ENCODE measurements at regions not wholly inside any gene's neighbourhood (a gene's known extent, or its start where the extent isn't known, plus 50 kb on each side); places are given as distances from the start of the nearest gene placed in this dataset.

DNA sequence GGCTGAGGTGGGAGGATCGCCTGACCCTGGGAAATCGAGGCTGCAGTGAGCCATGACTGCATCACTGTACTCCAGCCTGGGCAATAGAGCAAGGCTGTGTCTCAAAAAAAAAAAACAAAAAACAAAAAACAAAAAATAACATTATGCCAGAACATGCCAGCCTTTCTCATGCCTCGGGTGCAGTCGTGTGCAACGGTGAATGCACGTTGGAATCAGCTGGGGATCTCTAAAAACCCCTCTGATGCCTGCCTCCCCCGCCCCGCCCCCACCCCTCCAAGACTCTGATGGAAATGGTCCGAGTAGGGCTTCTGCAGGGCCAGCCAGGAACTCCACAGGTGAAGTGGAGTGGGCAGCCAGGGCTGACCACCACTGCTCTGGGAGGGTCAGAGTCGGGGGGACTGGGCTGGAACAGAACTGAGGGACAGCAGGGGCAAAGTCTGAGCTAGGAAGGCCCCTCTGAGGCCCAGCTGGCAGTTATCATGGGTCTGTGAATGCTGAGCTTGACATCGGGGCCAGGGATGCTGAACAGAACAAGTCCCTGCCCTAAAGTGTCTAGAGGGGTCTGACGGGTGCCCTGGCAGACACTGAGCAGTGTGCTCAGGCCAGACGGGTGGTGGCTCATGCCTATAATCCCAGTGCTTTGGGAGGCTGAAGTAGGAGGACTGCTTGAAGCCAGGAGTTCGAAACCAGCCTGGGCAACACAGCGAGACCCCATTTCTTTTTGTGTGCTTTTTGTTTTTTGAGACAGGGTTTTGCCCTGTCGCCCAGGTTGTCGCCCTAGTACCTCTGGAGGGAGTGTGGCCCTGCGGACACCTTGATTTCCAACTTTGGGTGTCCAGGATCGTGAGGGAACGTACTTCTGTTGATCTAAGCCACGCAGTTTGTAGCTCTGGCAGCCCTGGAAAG is 193.4 kb upstream of the GSE1 start:
- 81 to 100% (median 91%) methylated on average over 4 to 8 of the region's 21 CpGs; no CpG with 5 or more reads in 5 of the 10 experiments for WGBS, 10 experiments
- Histone ChIP-seq H3K27ac (no peak overlapping the region), H3K4me3 (no peak overlapping the region), H3K4me1 (replicated peaks in 1 of 2) (peaks cover 68 to 69% of the 10 kb centered on the region in 2 donors)
- no peak for ATAC-seq (replicated peaks in 6 of 8)
- in situ Hi-C loops (cut with MboI; ENCODE audit: low pct_unique_long_range_greater_than_20kb in 2 of 9, low sequenced_read_pairs in 9 of 9, unreplicated experiment in 9 of 9): loop anchor here in 1 of 9 experiments (25.0 kb wide), 1 partner anchor 193 kb away; the partner anchor contains the start of gene GSE1

GRCh38 chr16:85420501-85421337 is 192.4 kb upstream of the GSE1 start:
- Histone ChIP-seq H3K27ac (no peak overlapping the region), H3K4me1 (replicated peaks in 1 of 2) (peaks cover 67% of the 10 kb centered on the region in 2 donors), H3K4me3 (no peak overlapping the region)
- peak in 3 of 8 experiments; percentile 12 to 58 (median 22) for ATAC-seq (replicated peaks in 6 of 8)
- in situ Hi-C loops (cut with MboI; ENCODE audit: low pct_unique_long_range_greater_than_20kb in 2 of 9, low sequenced_read_pairs in 9 of 9, unreplicated experiment in 9 of 9): loop anchor here in 1 of 9 experiments (25.0 kb wide), 1 partner anchor 192 kb away; the partner anchor contains the start of gene GSE1
- WGBS, 10 experiments: 27 to 100% (median 88%) methylated on average over 1 to 10 of the region's 42 CpGs; no CpG with 5 or more reads in 4 of the 10 experiments

GRCh38 chr16:85421338-85422195 is 191.6 kb upstream of the GSE1 start:
- peaks cover 59 to 62% of the 10 kb centered on the region in 2 donors for H3K4me1 ChIP-seq (replicated peaks in 1 of 2)
- H3K27ac ChIP-seq: peak overlapping the region; percentile 65 to 84
- in situ Hi-C loops (cut with MboI; ENCODE audit: low pct_unique_long_range_greater_than_20kb in 2 of 9, low sequenced_read_pairs in 9 of 9, unreplicated experiment in 9 of 9): loop anchor here in 1 of 9 experiments (25.0 kb wide), 1 partner anchor 191 kb away; the partner anchor contains the start of gene GSE1
- H3K4me3 ChIP-seq: no peak overlapping the region
- 70 to 100% (median 100%) methylated on average over 1 to 10 of the region's 24 CpGs; no CpG with 5 or more reads in 7 of the 10 experiments for WGBS, 10 experiments
- peak in 2 of 8 experiments; percentile 15 to 16 for ATAC-seq (replicated peaks in 6 of 8)

GRCh38 chr16:85422196-85422631 is 190.9 kb upstream of the GSE1 start:
- Histone ChIP-seq H3K4me3 (no peak overlapping the region), H3K4me1 (replicated peaks in 1 of 2) (peaks cover 52 to 55% of the 10 kb centered on the region in 2 donors), H3K27ac (peak overlapping the region; percentile 65 to 84)
- ATAC-seq (replicated peaks in 6 of 8): peak; percentile 71 to 88 (median 86)
- in situ Hi-C loops (cut with MboI; ENCODE audit: low pct_unique_long_range_greater_than_20kb in 2 of 9, low sequenced_read_pairs in 9 of 9, unreplicated experiment in 9 of 9): loop anchor here in 1 of 9 experiments (25.0 kb wide), 1 partner anchor 190 kb away; the partner anchor contains the start of gene GSE1
- 13% methylated on average over 3 of the region's 16 CpGs; no CpG with 5 or more reads in 9 of the 10 experiments for WGBS, 10 experiments

GRCh38 chr16:85422632-85423550 is 190.2 kb upstream of the GSE1 start:
- no peak for ATAC-seq (replicated peaks in 6 of 8)
- Histone ChIP-seq H3K4me1 (replicated peaks in 1 of 2) (peaks cover 49 to 50% of the 10 kb centered on the region in 2 donors), H3K27ac (peak overlapping the region; percentile 54 to 84), H3K4me3 (no peak overlapping the region)
- in situ Hi-C loops (cut with MboI; ENCODE audit: low pct_unique_long_range_greater_than_20kb in 2 of 9, low sequenced_read_pairs in 9 of 9, unreplicated experiment in 9 of 9): loop anchor here in 1 of 9 experiments (25.0 kb wide), 1 partner anchor 189 kb away; the partner anchor contains the start of gene GSE1
- whole genome bisulfite sequencing, 10 experiments: 27 to 100% (median 58%) methylated on average over 1 to 9 of the region's 23 CpGs; no CpG with 5 or more reads in 5 of the 10 experiments

GRCh38 chr16:85423631-85424030 is 189.5 kb upstream of the GSE1 start:
- in situ Hi-C loops (cut with MboI; ENCODE audit: low pct_unique_long_range_greater_than_20kb in 2 of 9, low sequenced_read_pairs in 9 of 9, unreplicated experiment in 9 of 9): loop anchor here in 1 of 9 experiments (25.0 kb wide), 1 partner anchor 189 kb away; the partner anchor contains the start of gene GSE1
- peak overlapping the region in 1 of 2 donors; percentile 46 for H3K27ac ChIP-seq
- ATAC-seq (replicated peaks in 6 of 8): no peak
- WGBS, 10 experiments: no CpG with 5 or more reads among the region's 11 CpGs
- H3K4me3 ChIP-seq: no peak overlapping the region
- H3K4me1 ChIP-seq (replicated peaks in 1 of 2): peaks cover 49 to 50% of the 10 kb centered on the region in 2 donors

DNA sequence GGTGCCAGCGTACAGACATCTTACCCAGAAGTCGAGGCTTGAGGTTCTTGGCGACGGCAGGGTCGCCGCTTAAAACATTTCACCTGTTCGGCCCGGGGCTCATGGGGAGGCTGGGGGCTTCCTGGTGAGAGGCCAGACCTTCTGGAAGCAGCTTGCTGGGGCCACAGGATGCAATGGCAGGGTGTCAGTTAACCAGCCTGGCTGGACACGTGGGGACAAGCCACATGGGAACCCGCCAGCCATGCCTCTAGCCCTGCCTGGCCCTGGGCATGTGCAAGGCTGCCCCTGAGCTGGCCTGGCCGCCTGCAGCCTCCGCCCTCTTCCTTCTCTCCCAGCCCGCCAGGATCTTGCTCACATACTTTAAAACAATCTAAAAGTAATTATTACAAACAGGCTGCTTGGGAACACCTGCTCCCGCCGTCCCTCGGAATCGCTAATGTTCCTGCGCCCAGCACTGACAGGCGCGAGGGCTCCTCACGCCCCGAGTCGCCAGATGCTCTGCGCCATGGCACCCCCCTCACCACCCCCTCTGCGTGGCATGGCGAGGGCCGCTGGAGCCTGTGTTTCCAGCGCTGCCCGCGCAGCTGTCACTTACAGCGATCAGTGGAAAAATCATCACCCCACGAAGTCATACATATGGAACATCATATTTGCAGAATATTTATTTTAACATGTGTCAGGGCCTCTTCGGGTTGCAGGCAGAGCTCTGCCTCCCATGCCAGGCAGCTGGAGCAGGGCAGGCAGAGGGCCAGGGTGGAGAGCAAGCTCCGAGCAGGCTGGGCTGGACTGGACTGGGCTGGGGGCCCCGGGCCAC is 188.7 kb upstream of the GSE1 start:
- Histone ChIP-seq H3K4me3 (no peak overlapping the region), H3K27ac (peak overlapping the region; percentile 51 to 71), H3K4me1 (replicated peaks in 1 of 2) (peaks cover 50 to 54% of the 10 kb centered on the region in 2 donors)
- peak in 5 of 8 experiments; percentile 28 to 37 (median 29) for ATAC-seq (replicated peaks in 6 of 8)
- WGBS, 10 experiments: 46 to 86% (median 64%) methylated on average over 3 to 26 of the region's 35 CpGs; no CpG with 5 or more reads in 5 of the 10 experiments
- in situ Hi-C loops (cut with MboI; ENCODE audit: low pct_unique_long_range_greater_than_20kb in 2 of 9, low sequenced_read_pairs in 9 of 9, unreplicated experiment in 9 of 9): loop anchor here in 1 of 9 experiments (25.0 kb wide), 1 partner anchor 188 kb away; the partner anchor contains the start of gene GSE1

DNA sequence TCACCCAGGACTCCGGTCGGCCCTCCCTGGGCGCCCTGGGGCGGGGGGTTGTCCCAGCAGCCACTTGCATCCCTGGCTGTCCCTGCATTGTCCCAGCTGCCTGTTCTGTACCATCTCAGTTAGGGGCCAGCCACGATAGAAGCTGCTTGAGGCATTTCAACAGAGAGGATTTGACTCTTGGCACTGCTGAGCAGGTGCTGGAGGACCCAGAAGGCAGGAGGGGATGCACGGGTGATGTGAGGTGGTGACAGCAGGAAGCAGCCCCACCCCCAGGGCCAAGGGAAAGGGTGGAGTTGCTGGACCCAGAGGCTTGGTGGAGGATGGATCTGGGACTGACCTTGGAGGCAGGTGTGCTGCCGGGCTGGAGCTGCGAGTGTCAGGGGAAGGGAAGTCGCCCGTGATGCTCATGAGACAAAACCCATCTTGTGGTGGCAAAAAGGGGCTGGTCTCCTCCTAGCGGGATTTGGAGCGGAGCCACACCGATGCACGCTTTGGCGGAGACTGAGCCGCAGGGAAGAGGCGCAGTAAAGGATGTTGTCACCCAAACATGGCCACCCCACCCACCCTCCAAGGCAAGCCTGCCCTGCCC is 188.0 kb upstream of the GSE1 start:
- Histone ChIP-seq H3K27ac (peak overlapping the region; percentile 51 to 71), H3K4me3 (no peak overlapping the region), H3K4me1 (replicated peaks in 1 of 2) (peaks cover 51 to 58% of the 10 kb centered on the region in 2 donors)
- no peak for ATAC-seq (replicated peaks in 6 of 8)
- WGBS, 10 experiments: 20 to 60% (median 40%) methylated on average over 2 to 4 of the region's 17 CpGs; no CpG with 5 or more reads in 5 of the 10 experiments
- in situ Hi-C loops (cut with MboI; ENCODE audit: low pct_unique_long_range_greater_than_20kb in 2 of 9, low sequenced_read_pairs in 9 of 9, unreplicated experiment in 9 of 9): no loop called here

GRCh38 chr16:85426806-85427205 is 186.3 kb upstream of the GSE1 start:
- no peak for ATAC-seq (replicated peaks in 6 of 8)
- Histone ChIP-seq H3K4me1 (replicated peaks in 1 of 2) (peaks cover 53 to 60% of the 10 kb centered on the region in 2 donors), H3K27ac (no peak overlapping the region), H3K4me3 (no peak overlapping the region)
- 100% methylated on average over 1 of the region's 2 CpGs; no CpG with 5 or more reads in 8 of the 10 experiments for WGBS, 10 experiments
- in situ Hi-C loops (cut with MboI; ENCODE audit: low pct_unique_long_range_greater_than_20kb in 2 of 9, low sequenced_read_pairs in 9 of 9, unreplicated experiment in 9 of 9): no loop called here

All from motor neuron (in vitro differentiated cells).